T-helper 2 cell treated with Interferon-gamma antibody and Interleukin-4, amounts not matched to agents 5 μg/mL and 100 μg/mL, for 36 hours (primary cell): ENCODE measurements at regions not wholly inside any gene's neighbourhood (a gene's known extent, or its start where the extent isn't known, plus 50 kb on each side); places are given as distances from the start of the nearest gene placed in this dataset.
"Not testable (repeated sequence)": the region's sequence is repeated elsewhere in the genome, so short reads cannot be mapped to it uniquely, and the experiment has no call there.

Experiments
- DNase-seq: peaks from one replicate; pipeline ENCODE4 v3.0.0; 2021; ENCODE audit warnings: low spot score
- H3K27ac Mint-ChIP-seq: one replicate; pipeline ENCODE4 v1.8.0; 2021; ENCODE audit warnings: mild to moderate bottlenecking, mixed read lengths
- H3K27me3 Mint-ChIP-seq: one replicate; pipeline ENCODE4 v1.8.0; 2021; ENCODE audit warnings: low read depth, mixed read lengths
- H3K36me3 Mint-ChIP-seq: one replicate; pipeline ENCODE4 v1.8.0; 2021; ENCODE audit warnings: low read depth, mixed read lengths
- H3K4me1 Mint-ChIP-seq: one replicate; pipeline ENCODE4 v1.8.0; 2021; ENCODE audit warnings: low read depth, mixed read lengths
- H3K4me3 Mint-ChIP-seq: one replicate; pipeline ENCODE4 v1.8.0; 2022; ENCODE audit warnings: mild to moderate bottlenecking, moderate library complexity, mixed read lengths
- H3K9me3 Mint-ChIP-seq: one replicate; pipeline ENCODE4 v1.8.0; 2021; ENCODE audit warnings: mixed read lengths

- Mint-ChIP-seq H3K9me3 (no peaks in the 10 kb centered on the region), H3K27me3 (no peaks in the 10 kb centered on the region), H3K4me3 (no peak overlapping the region), H3K36me3 (no peaks in the 10 kb centered on the region), H3K4me1 (no peaks in the 10 kb centered on the region), H3K27ac (no peak overlapping the region)
- no peak for DNase-seq
These were observed 341.5 kb downstream of the OTUD1 start for GRCh38 chr10:23780331-23780730.

DNA sequence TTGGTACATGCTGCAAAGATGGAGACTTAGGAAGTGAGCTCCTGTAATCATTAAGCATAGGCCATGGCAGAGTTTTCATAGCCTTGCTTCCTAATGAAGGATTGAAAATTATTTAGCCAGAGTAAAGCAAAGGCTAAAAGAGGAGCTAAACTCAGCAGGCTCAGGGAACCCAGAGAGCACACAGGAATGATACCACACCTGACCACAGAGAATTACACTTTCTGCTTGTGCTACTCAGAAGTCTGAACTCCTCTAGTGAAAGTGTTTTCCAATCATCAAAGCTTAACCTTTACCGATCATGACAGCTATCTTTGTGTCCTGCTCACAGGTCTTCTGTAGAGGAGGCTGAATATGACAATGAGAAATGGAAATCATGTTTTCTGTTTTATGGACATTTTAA, 347.7 kb downstream of the OTUD1 start:
- no peaks in the 10 kb centered on the region for H3K27me3 Mint-ChIP-seq
- no peak overlapping the region for H3K27ac Mint-ChIP-seq
- no peaks in the 10 kb centered on the region for H3K9me3 Mint-ChIP-seq
- no peaks in the 10 kb centered on the region for H3K36me3 Mint-ChIP-seq
- H3K4me3 Mint-ChIP-seq, result no peak overlapping the region
- no peaks in the 10 kb centered on the region for H3K4me1 Mint-ChIP-seq
- DNase-seq, result no peak

GRCh38 chr10:23793577-23793976, 354.7 kb downstream of the OTUD1 start:
- H3K27ac Mint-ChIP-seq, result no peak overlapping the region
- peaks cover 9% of the 10 kb centered on the region for H3K9me3 Mint-ChIP-seq
- H3K36me3 Mint-ChIP-seq, result no peaks in the 10 kb centered on the region
- no peaks in the 10 kb centered on the region for H3K27me3 Mint-ChIP-seq
- H3K4me3 Mint-ChIP-seq, result no peak overlapping the region
- no peak for DNase-seq
- peaks cover 2% of the 10 kb centered on the region for H3K4me1 Mint-ChIP-seq

- H3K36me3 Mint-ChIP-seq, H3K4me1 Mint-ChIP-seq, H3K27me3 Mint-ChIP-seq: not testable (repeated sequence)
These were observed 358.6 kb downstream of the OTUD1 start for GRCh38 chr10:23797452-23797851.

DNA sequence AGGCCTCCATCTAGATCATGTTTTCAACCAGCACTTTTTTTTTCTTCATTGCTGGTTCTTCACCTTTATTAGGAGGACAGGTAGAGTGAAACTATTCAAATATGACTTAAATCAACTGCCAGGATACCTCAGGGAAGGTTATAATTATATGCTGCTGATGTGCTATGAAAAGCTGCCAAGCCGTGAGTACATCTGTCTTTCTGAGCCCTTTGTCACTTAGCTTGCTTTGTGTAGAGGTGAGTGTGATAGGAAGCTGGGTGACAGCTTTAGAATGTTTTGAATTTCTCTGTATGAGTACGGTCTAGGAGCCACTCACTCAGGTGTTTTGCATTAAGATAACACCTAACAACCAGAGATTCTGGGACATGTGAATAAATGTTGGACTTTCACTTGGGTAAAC, 365.2 kb downstream of the OTUD1 start:
- H3K9me3 Mint-ChIP-seq, result no peaks in the 10 kb centered on the region
- no peaks in the 10 kb centered on the region for H3K36me3 Mint-ChIP-seq
- H3K4me1 Mint-ChIP-seq, result no peaks in the 10 kb centered on the region
- no peak overlapping the region for H3K4me3 Mint-ChIP-seq
- no peak for DNase-seq
- no peaks in the 10 kb centered on the region for H3K27me3 Mint-ChIP-seq
- H3K27ac Mint-ChIP-seq, result no peak overlapping the region

More at GRCh38 chr10:23797452-23797851, 358.6 kb downstream of the OTUD1 start:
- not testable (repeated sequence) for DNase-seq, H3K27ac Mint-ChIP-seq, H3K9me3 Mint-ChIP-seq, H3K4me3 Mint-ChIP-seq

DNA sequence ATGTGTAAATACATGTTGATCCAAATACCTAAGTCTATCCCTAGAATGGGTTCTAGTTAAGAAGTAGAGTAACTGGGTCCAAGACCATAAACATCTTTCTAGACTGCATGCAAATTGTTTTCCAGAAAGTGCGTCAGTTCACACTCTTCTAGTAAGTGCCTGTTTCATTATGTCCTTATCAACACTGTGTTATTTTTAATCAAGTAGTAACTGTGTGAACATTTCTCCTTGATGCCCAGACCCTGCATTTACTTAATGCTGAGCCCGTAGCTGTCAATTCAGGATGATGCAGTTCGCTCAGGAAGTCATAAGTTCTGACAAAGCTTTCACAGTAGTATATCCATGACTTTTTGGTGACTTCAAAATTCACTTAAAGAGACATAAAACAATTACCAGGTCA, 374.8 kb downstream of the OTUD1 start:
- no peak for DNase-seq
- Mint-ChIP-seq H3K4me3 (no peak overlapping the region), H3K9me3 (no peaks in the 10 kb centered on the region), H3K4me1 (no peaks in the 10 kb centered on the region), H3K27ac (no peak overlapping the region), H3K36me3 (no peaks in the 10 kb centered on the region), H3K27me3 (no peaks in the 10 kb centered on the region)

DNA sequence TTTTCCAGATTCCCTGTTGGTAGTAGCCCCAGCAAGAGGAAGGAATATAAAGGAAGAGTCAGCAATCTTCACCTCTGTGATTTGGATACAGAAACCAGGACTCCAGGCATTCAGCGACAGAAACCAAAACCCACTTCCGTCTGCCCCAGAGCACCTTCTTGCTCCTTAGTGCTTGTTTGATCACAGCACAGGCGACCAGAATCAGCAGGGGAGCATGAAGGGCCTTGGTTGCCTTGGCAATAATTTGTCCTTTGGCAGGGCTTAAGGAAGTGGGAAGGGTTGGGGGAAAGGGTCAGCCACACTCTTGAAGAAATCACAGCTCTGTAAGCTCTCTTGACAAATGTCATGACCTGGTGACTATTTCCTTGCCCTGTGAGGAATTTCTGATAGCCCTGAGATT, 379.6 kb downstream of the OTUD1 start:
- DNase-seq, result no peak
- no peaks in the 10 kb centered on the region for H3K27me3 Mint-ChIP-seq
- H3K4me3 Mint-ChIP-seq, result no peak overlapping the region
- no peak overlapping the region for H3K27ac Mint-ChIP-seq
- H3K36me3 Mint-ChIP-seq, result no peaks in the 10 kb centered on the region
- H3K9me3 Mint-ChIP-seq, result no peaks in the 10 kb centered on the region
- no peaks in the 10 kb centered on the region for H3K4me1 Mint-ChIP-seq

GRCh38 chr10:23820792-23821191, 381.9 kb downstream of the OTUD1 start:
- Mint-ChIP-seq H3K4me3 (no peak overlapping the region), H3K36me3 (no peaks in the 10 kb centered on the region), H3K27ac (no peak overlapping the region), H3K9me3 (no peaks in the 10 kb centered on the region), H3K27me3 (no peaks in the 10 kb centered on the region), H3K4me1 (no peaks in the 10 kb centered on the region)
- DNase-seq, result no peak

- no peaks in the 10 kb centered on the region for H3K4me1 Mint-ChIP-seq
- no peaks in the 10 kb centered on the region for H3K36me3 Mint-ChIP-seq
- H3K9me3 Mint-ChIP-seq, result no peaks in the 10 kb centered on the region
- DNase-seq, result no peak
- no peak overlapping the region for H3K27ac Mint-ChIP-seq
- no peaks in the 10 kb centered on the region for H3K27me3 Mint-ChIP-seq
- no peak overlapping the region for H3K4me3 Mint-ChIP-seq
These were observed 384.1 kb upstream of the KIAA1217 start for GRCh38 chr10:23824822-23825221.

DNA sequence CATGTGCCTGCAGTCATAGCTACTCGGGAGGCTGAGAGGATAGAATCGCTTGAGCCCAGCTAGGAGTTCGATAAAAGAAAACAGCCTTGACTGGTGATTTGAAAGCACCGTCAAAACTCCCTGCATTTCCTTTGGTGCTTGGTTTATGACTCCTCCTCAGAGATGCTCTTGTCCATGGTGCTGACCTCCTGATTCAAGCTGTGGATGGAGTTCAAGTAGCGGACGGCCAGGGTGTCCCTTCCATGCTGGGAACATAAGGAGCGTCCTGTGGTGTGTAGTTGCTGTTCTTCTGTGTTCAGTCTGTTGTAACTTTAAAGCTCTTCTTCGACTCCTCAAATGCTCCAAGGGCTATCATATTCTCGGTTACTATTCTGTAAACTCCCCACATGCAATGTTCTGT, 382.5 kb upstream of the KIAA1217 start:
- Mint-ChIP-seq H3K4me1 (no peaks in the 10 kb centered on the region), H3K27me3 (no peaks in the 10 kb centered on the region), H3K27ac (no peak overlapping the region), H3K36me3 (no peaks in the 10 kb centered on the region), H3K9me3 (no peaks in the 10 kb centered on the region), H3K4me3 (no peak overlapping the region)
- DNase-seq, result no peak

- H3K4me3 Mint-ChIP-seq, result no peak overlapping the region
- H3K4me1 Mint-ChIP-seq, result no peaks in the 10 kb centered on the region
- H3K27ac Mint-ChIP-seq, result no peak overlapping the region
These were observed 379.4 kb upstream of the KIAA1217 start for GRCh38 chr10:23829556-23829955.

DNA sequence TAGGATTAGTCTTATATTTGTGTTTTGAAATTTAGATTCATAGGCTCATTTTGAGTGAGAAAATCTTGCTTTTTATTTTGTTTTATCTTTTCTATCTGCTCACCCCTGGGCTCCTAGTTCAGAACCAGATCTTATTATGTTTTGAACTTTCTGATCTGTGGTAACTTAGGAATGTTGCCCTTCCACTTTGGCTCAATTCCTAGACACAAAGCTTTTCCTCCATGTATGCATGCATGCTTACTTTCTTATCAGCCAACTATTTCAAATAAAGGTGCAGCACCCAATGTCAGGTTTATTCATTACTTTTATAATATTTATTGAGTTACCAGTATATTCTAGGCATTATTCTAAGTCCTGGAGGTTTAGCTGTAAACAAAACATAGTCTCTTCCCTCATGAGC, 374.8 kb upstream of the KIAA1217 start:
- Mint-ChIP-seq H3K4me1 (no peaks in the 10 kb centered on the region), H3K9me3 (no peaks in the 10 kb centered on the region), H3K27me3 (no peaks in the 10 kb centered on the region), H3K27ac (no peak overlapping the region), H3K4me3 (no peak overlapping the region), H3K36me3 (no peaks in the 10 kb centered on the region)
- DNase-seq, result no peak

More at GRCh38 chr10:23829556-23829955, 379.4 kb upstream of the KIAA1217 start:
- Mint-ChIP-seq H3K36me3 (no peaks in the 10 kb centered on the region), H3K9me3 (no peaks in the 10 kb centered on the region), H3K27me3 (no peaks in the 10 kb centered on the region)
- no peak for DNase-seq

DNA sequence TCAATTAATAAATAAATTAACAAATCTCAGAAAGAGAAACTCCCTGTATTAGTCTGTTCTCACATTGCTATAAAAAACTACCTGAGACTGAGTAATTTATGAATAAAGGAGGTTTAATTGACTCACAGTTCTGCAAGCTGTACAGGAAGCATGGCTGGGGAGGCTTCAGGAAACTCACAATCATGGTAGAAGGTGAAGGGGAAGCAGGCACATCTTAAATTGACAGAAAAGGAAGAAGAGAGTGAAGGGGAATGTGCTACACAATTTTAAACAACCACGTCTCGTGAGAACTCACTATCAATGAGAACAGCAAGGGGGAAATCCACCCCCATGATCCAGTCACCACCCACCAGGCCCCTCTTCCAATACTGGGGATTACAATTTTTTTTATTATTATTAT, 358.3 kb upstream of the KIAA1217 start:
- no peak for DNase-seq
- peaks cover 21% of the 10 kb centered on the region for H3K9me3 Mint-ChIP-seq
- no peaks in the 10 kb centered on the region for H3K27me3 Mint-ChIP-seq
- H3K36me3 Mint-ChIP-seq, result no peaks in the 10 kb centered on the region
- H3K4me1 Mint-ChIP-seq, result no peaks in the 10 kb centered on the region
- no peak overlapping the region for H3K4me3 Mint-ChIP-seq
- no peak overlapping the region for H3K27ac Mint-ChIP-seq

GRCh38 chr10:23859598-23859997, 349.3 kb upstream of the KIAA1217 start:
- Mint-ChIP-seq H3K4me1 (no peaks in the 10 kb centered on the region), H3K9me3 (peaks cover under 1% of the 10 kb centered on the region)

DNA sequence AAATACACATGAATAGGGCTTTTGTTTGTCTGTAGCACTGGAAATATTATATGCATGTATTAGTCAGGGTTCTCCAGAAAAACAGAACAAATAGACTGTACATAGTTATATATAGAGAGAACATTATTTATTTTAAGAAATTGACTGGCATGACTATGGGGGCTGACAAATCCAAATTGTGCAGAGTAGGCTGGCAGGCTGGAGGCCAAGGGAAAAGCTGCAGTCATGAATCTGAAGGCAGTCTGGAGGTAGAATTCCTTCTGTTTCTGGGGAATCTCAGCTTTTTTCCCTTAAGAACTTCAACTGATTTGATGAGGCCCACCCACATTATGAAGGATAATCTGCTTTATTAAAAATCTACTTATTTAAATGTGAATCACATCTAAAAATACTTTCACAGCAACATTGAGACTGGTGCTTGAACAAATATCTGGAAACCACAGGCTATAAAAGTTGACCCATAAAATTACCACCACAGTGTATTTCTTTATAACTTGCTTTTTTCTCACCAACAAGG, 344.2 kb upstream of the KIAA1217 start:
- no peak for DNase-seq
- H3K27me3 Mint-ChIP-seq, result no peaks in the 10 kb centered on the region
- no peak overlapping the region for H3K4me3 Mint-ChIP-seq
- H3K36me3 Mint-ChIP-seq, result no peaks in the 10 kb centered on the region
- no peaks in the 10 kb centered on the region for H3K9me3 Mint-ChIP-seq
- no peaks in the 10 kb centered on the region for H3K4me1 Mint-ChIP-seq
- no peak overlapping the region for H3K27ac Mint-ChIP-seq

More at GRCh38 chr10:23859598-23859997, 349.3 kb upstream of the KIAA1217 start:
- Mint-ChIP-seq H3K27ac (no peak overlapping the region), H3K27me3 (no peaks in the 10 kb centered on the region), H3K4me3 (no peak overlapping the region), H3K36me3 (no peaks in the 10 kb centered on the region)
- DNase-seq, result no peak
